HG02973 (cell line): ENCODE measurements at regions not wholly inside any gene's neighbourhood (a gene's known extent, or its start where the extent isn't known, plus 50 kb on each side); places are given as distances from the start of the nearest gene placed in this dataset.

Source experiments
- ATAC-seq: cut with Tn5 transposase; IDR thresholded peaks from one replicate; pipeline ENCODE4 v1.9.1; 2021; ENCODE audit warnings: moderate library complexity; ENCODE audit not compliant: unreplicated experiment

DNA sequence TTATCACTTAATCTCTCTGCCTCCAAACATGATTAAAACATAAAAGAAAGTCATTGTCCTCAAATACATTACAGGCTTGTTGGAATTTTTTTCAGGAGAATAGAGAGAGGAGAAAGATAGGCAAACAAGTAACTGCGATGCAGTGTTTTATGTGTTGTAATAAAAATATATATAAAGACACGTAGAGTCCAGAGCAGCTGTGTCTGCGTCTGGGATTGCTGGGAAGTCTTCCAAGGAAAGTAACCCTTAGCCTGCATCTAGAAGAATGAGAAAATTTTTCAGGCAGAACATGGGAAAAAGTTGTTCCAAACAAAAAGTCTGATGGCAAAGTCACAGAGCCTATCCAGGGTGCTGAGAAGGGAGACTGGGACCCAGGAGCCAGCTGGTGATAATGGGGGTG, 91.8 kb upstream of the ST6GAL2 start:
- no peak for ATAC-seq

- no peak for ATAC-seq
These were observed 92.7 kb upstream of the ST6GAL2 start for GRCh38 chr2:106978647-106979046.

GRCh38 chr2:106981491-106981890, 95.5 kb upstream of the ST6GAL2 start:
- ATAC-seq = no peak

GRCh38 chr2:106982350-106982749, 96.4 kb upstream of the ST6GAL2 start:
- no peak for ATAC-seq

GRCh38 chr2:106983305-106983704, 97.3 kb upstream of the ST6GAL2 start:
- ATAC-seq = no peak

- no peak for ATAC-seq
These were observed 102.4 kb upstream of the ST6GAL2 start for GRCh38 chr2:106988361-106988760.

- ATAC-seq = no peak
These were observed 104.3 kb upstream of the ST6GAL2 start for GRCh38 chr2:106990297-106990696.

GRCh38 chr2:106991866-106992265, 105.9 kb upstream of the ST6GAL2 start:
- ATAC-seq = no peak

DNA sequence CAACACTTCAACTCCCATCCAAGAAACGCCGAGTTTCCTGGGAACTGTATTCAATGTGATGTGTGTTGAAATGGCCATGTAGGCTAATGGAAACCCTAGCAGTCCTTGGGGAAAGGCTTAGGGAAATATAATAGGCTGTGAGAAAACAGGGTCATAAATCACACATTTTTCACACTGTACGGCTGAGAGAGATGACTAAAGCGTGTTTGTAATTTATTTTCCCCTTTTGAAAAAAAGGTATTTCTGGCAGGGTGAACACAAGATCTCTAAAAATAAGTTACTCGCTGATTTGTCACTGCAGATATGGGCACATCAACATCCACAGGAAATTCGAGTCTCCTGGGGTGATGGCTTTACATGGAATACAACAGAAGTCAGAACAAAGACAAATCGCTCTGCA, 109.6 kb upstream of the ST6GAL2 start:
- ATAC-seq = no peak

- no peak for ATAC-seq
These were observed 110.3 kb upstream of the ST6GAL2 start for GRCh38 chr2:106996171-106996769.

DNA sequence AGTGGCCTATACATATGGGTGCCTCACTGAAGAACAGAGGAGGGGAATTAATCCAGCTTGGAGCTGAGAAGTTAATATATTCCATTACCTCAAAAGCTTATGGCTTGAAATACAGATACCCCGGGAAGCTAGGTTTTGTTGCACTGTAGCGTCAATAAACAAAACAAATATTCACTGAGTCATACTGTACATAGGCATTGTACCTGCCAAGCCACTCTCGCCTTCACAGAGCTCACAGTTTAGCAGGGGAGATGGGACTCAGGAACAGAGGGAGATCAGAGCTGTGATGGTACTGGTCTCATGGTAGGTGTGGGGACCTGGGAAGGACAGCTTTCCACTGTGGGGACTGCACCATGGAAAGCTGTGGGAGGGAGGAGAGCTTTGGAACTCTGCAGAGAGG, 111.2 kb upstream of the ST6GAL2 start:
- ATAC-seq = no peak

DNA sequence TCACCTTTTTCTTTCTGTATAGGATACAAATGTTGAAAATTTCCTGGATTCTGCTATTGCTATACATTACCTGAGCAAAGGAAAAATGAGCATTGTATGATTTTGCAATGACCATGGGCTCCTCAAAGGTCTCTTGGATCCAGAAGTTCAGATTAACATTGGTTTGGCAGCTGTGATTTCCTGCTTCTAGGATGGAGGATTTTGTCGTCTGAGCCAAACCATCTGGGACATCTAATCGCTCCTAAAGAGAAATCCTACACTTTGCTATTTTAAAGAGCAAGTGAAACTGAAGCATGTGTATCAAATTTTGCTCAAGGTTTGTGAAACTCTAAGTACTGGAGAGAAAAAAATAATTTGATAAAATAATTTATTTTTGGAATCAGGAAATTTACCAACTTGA, 115.1 kb upstream of the ST6GAL2 start:
- ATAC-seq = no peak

- ATAC-seq = no peak
These were observed 115.6 kb upstream of the ST6GAL2 start for GRCh38 chr2:107001551-107001950.

GRCh38 chr2:107001964-107002696, 116.2 kb upstream of the ST6GAL2 start:
- ATAC-seq = no peak

DNA sequence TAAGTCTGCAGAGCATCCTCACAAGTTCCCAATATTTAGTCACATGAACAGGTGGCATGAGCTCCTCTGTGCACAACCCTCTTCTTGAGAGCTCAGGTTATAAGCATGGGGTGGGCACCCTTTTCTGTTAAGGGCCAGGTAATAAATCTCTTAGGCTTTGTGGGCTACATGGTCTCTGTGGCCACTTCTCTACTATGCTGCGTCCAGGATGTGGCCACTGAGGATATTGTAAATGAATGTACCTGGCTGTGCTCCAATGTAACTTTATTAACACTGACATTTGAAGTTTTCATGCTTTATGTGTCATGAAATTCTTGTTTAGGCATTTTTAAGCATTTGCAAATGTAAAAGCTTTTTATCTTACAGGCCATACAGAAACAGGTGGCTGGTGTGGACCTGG, 116.8 kb upstream of the ST6GAL2 start:
- no peak for ATAC-seq

GRCh38 chr2:107005853-107006252, 119.9 kb upstream of the ST6GAL2 start:
- no peak for ATAC-seq

GRCh38 chr2:107006836-107007235, 120.9 kb upstream of the ST6GAL2 start:
- no peak for ATAC-seq

- no peak for ATAC-seq
These were observed 122.0 kb upstream of the ST6GAL2 start for GRCh38 chr2:107007927-107008326.

DNA sequence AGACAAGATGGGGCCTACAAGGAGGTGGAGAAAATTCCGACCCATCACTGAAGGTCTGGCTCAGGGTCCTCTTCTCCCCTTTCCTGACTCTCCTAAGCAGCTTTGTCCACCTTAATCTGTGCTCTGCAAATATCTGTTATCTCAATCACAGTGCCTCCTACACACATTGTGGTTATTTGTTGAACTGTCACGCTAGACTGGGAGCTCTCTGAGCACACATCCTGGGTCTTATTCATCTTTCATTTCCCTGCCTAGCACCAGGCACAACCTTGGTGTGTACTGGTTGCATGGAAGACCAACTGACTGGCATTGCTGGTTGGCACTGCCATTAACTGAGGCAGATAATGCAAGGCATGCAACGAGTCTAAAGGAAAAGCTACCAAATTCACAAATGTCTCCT, 122.9 kb upstream of the ST6GAL2 start:
- ATAC-seq = no peak

- ATAC-seq = no peak
These were observed 123.3 kb upstream of the ST6GAL2 start for GRCh38 chr2:107009275-107009674.

DNA sequence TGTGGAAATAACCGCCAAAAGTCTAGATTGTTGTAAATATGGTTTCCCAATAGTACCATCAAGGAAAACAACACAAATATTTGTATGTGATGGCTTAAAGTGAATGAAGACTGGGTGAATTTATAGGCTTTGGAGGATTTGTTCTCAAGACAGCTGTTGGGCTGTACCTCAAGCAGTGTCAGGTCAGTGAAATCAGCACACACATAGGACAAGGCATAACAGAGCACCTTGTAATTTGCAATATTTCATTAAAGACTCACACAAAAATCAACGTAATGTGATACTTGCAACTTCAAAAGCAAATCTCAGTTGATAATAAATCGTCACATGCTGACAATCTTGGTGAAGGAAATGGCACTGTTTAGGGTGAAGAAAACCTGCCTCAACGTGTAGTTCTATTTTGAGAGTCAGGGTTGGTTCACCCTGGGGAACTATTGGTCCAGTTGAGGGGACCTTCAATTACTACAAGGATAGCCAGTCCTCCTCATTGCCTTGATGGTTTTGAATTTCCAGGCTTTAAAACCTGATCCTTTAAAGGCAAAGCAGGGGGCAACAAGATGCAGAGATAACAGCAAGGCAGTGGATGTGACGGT, 126.8 kb upstream of the ST6GAL2 start:
- ATAC-seq = no peak

GRCh38 chr2:107013884-107014283, 127.9 kb upstream of the ST6GAL2 start:
- ATAC-seq = no peak
